ENCODE measurements at regions not wholly inside any gene's neighbourhood (a gene's known extent, or its start where the extent isn't known, plus 50 kb on each side); places are given as distances from the start of the nearest gene placed in this dataset.

GRCh38 chr2:120932472-120932871 lies 196.8 kb downstream of the GLI2 start:
- TF ChIP-seq POLR2A (IDR thresholded peaks at IDR 0.05) (no peak), CTCF (IDR thresholded peaks at IDR 0.05) (no peak), EP300 (IDR thresholded peaks at IDR 0.05) (no peak), POLR2AphosphoS5 (IDR thresholded peaks at IDR 0.05) (no peak)

Data from stomach (tissue), 4 donors.